ENCODE measurements at regions not wholly inside any gene's neighbourhood (a gene's known extent, or its start where the extent isn't known, plus 50 kb on each side); places are given as distances from the start of the nearest gene placed in this dataset.

DNA sequence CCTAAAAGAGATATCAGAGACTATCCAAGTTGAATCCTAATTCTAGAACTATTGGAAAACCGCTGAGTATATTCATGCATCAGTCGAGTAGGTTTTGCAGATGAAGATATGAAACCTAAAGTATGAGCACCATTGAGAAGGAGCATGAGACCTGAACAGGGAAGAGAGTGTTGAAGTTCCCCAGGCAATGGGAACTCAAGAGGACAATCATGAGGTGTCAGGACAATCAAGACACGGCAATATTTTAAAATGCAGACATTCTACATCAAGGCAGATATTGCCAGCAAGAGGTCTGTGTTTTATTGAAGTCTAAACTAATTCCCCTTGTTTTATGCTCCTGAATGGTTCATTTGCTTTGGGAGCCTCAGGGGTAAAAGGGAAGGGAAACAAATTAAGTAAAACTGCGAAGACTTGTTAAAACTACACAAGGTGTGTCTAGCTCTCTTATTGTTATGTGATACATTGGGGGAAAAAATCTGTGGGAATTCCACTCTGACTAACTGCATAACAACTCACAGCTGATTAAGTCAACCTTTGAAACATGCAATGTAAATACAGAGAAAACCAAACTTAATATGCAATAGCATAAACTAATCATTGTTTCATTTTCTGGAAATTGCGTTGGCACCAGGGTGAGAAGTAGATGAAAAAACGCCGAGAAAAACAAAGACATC, 347.9 kb upstream of the ADGRL2 start:
- TF ChIP-seq RAD21 (IDR thresholded peaks at IDR 0.05; ENCODE audit: low read depth): no peak
- TF ChIP-seq FOXM1 (IDR thresholded peaks at IDR 0.05; ENCODE audit: borderline replicate concordance, low read depth): no peak
- TF ChIP-seq TEAD4 (IDR thresholded peaks at IDR 0.05): no peak
- TF ChIP-seq NFIC (IDR thresholded peaks at IDR 0.05): no peak
- TF ChIP-seq, protein P1, sequence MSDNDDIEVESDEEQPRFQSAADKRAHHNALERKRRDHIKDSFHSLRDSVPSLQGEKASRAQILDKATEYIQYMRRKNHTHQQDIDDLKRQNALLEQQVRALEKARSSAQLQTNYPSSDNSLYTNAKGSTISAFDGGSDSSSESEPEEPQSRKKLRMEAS (IDR thresholded peaks at IDR 0.05): no peak
- no peak for TF ChIP-seq CEBPB (IDR thresholded peaks at IDR 0.05)
- no peak for TF ChIP-seq EP300 (IDR thresholded peaks at IDR 0.05; ENCODE audit: borderline replicate concordance)
- TF ChIP-seq EGR1 (IDR thresholded peaks at IDR 0.05): no peak
- TF ChIP-seq TCF12 (IDR thresholded peaks at IDR 0.05; ENCODE audit: low read depth): no peak
- TF ChIP-seq, protein P2, sequence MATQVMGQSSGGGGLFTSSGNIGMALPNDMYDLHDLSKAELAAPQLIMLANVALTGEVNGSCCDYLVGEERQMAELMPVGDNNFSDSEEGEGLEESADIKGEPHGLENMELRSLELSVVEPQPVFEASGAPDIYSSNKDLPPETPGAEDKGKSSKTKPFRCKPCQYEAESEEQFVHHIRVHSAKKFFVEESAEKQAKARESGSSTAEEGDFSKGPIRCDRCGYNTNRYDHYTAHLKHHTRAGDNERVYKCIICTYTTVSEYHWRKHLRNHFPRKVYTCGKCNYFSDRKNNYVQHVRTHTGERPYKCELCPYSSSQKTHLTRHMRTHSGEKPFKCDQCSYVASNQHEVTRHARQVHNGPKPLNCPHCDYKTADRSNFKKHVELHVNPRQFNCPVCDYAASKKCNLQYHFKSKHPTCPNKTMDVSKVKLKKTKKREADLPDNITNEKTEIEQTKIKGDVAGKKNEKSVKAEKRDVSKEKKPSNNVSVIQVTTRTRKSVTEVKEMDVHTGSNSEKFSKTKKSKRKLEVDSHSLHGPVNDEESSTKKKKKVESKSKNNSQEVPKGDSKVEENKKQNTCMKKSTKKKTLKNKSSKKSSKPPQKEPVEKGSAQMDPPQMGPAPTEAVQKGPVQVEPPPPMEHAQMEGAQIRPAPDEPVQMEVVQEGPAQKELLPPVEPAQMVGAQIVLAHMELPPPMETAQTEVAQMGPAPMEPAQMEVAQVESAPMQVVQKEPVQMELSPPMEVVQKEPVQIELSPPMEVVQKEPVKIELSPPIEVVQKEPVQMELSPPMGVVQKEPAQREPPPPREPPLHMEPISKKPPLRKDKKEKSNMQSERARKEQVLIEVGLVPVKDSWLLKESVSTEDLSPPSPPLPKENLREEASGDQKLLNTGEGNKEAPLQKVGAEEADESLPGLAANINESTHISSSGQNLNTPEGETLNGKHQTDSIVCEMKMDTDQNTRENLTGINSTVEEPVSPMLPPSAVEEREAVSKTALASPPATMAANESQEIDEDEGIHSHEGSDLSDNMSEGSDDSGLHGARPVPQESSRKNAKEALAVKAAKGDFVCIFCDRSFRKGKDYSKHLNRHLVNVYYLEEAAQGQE (IDR thresholded peaks at IDR 0.05; ENCODE audit: low read depth): no peak
- TF ChIP-seq TAF1 (IDR thresholded peaks at IDR 0.05; ENCODE audit: low read depth): no peak
- TF ChIP-seq CREB1 (IDR thresholded peaks at IDR 0.05; ENCODE audit: low read depth): no peak
- TF ChIP-seq, protein P3, sequence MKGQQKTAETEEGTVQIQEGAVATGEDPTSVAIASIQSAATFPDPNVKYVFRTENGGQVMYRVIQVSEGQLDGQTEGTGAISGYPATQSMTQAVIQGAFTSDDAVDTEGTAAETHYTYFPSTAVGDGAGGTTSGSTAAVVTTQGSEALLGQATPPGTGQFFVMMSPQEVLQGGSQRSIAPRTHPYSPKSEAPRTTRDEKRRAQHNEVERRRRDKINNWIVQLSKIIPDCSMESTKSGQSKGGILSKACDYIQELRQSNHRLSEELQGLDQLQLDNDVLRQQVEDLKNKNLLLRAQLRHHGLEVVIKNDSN (IDR thresholded peaks at IDR 0.05): no peak
